CD4-positive, CD25-positive, alpha-beta regulatory T cell (primary cell): ENCODE measurements at regions not wholly inside any gene's neighbourhood (a gene's known extent, or its start where the extent isn't known, plus 50 kb on each side); places are given as distances from the start of the nearest gene placed in this dataset.

Experiments used
- ATAC-seq, 2 donors: fragments of 150-1000 bp; cut with Tn5 transposase; one replicate each; pipeline ENCODE4 v1.10.0; 2021; ENCODE audit warnings: low read depth in 2 of 2, moderate number of reproducible peaks in 2 of 2, moderate library complexity in 1 of 2
- DNase-seq, 3 donors: peaks; one replicate each; pipeline versions ENCODE4 v3.0.0 to v3.0.0-alpha.2; 2012 to 2022; ENCODE audit warnings: mixed read lengths in 1 of 3
- H3K27ac ChIP-seq: one replicate; pipeline ENCODE4 v1.7.0; 2013; ENCODE audit warnings: mild to moderate bottlenecking, low read length; ENCODE audit not compliant: insufficient read depth, poor library complexity, severe bottlenecking
- H3K27me3 ChIP-seq: one replicate; pipeline ENCODE4 v1.7.0; 2013; ENCODE audit warnings: low read length; ENCODE audit not compliant: control insufficient read depth, insufficient read depth
- H3K36me3 ChIP-seq: one replicate; pipeline ENCODE4 v1.7.0; 2013; ENCODE audit warnings: mild to moderate bottlenecking, low read length, moderate library complexity; ENCODE audit not compliant: control insufficient read depth, insufficient read depth
- H3K4me1 ChIP-seq: 2 replicates; pipeline ENCODE4 v1.7.0; 2013; ENCODE audit warnings: mild to moderate bottlenecking, low read length; ENCODE audit not compliant: insufficient read depth, control insufficient read depth, poor library complexity, severe bottlenecking
- H3K4me3 ChIP-seq: one replicate; pipeline ENCODE4 v1.7.0; 2013; ENCODE audit warnings: low read depth, mild to moderate bottlenecking, low read length, moderate library complexity
- H3K9me3 ChIP-seq, 2 experiments: 1 replicate in 1 of 2; 2 replicates in 1 of 2; pipeline ENCODE4 v1.7.0; 2013; ENCODE audit warnings: low read length in 2 of 2, mild to moderate bottlenecking in 1 of 2, moderate library complexity in 1 of 2; ENCODE audit not compliant: control insufficient read depth in 2 of 2
- H3K27ac Mint-ChIP-seq, 3 donors: one replicate each; pipeline ENCODE4 v1.8.0; 2020 to 2022; ENCODE audit warnings: mild to moderate bottlenecking in 3 of 3, mixed read lengths in 3 of 3, moderate library complexity in 2 of 3
- H3K27me3 Mint-ChIP-seq: one replicate; pipeline ENCODE4 v1.8.0; 2022; ENCODE audit warnings: mild to moderate bottlenecking, mixed read lengths
- H3K36me3 Mint-ChIP-seq: one replicate; pipeline ENCODE4 v1.8.0; 2020; ENCODE audit warnings: mixed read lengths
- H3K4me1 Mint-ChIP-seq, 4 donors: one replicate each; pipeline ENCODE4 v1.8.0; 2020 to 2022; ENCODE audit warnings: mixed read lengths in 4 of 4, mild to moderate bottlenecking in 1 of 4
- H3K4me3 Mint-ChIP-seq, 4 donors: one replicate each; pipeline ENCODE4 v1.8.0; 2020 to 2022; ENCODE audit warnings: mild to moderate bottlenecking in 4 of 4, mixed read lengths in 4 of 4, moderate library complexity in 3 of 4
- H3K9me3 Mint-ChIP-seq, 7 donors: one replicate each; pipeline ENCODE4 v1.8.0; 2020 to 2022; ENCODE audit warnings: mixed read lengths in 7 of 7, mild to moderate bottlenecking in 3 of 7, moderate library complexity in 2 of 7

DNA sequence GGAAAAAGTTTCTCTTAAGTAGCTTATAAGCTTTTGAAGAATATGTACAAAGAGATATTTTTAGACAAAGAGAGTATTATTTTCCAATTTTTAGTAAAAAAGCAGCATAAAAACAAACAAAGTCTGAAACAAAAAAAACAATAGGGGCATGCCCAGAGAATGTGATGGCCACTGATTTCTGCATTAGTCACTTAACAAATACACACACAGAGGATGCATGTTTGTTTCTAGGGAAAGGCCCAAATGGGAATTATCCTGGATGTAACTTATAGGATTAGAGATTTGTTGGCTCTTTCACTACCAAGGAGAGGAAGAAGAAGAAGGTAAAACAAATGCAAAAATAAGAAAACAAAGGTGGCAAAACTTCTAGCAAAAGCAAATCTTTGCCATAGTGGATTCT, 95.9 kb upstream of the SCOC start:
- no peak overlapping the region for H3K4me3 ChIP-seq
- H3K9me3 ChIP-seq: no peaks in the 10 kb centered on the region
- Mint-ChIP-seq H3K4me1 (no peaks in the 10 kb centered on the region), H3K4me3 (no peak overlapping the region), H3K27ac (no peak overlapping the region), H3K36me3 (no peaks in the 10 kb centered on the region), H3K9me3 (peaks cover 0 to 1% (median 0%) of the 10 kb centered on the region in 7 donors), H3K27me3 (peaks cover 27% of the 10 kb centered on the region)
- no peaks in the 10 kb centered on the region for H3K27me3 ChIP-seq
- no peak overlapping the region for H3K27ac ChIP-seq
- no peaks in the 10 kb centered on the region for H3K4me1 ChIP-seq
- no peak for DNase-seq
- no peak for ATAC-seq
- H3K36me3 ChIP-seq: no peaks in the 10 kb centered on the region

DNA sequence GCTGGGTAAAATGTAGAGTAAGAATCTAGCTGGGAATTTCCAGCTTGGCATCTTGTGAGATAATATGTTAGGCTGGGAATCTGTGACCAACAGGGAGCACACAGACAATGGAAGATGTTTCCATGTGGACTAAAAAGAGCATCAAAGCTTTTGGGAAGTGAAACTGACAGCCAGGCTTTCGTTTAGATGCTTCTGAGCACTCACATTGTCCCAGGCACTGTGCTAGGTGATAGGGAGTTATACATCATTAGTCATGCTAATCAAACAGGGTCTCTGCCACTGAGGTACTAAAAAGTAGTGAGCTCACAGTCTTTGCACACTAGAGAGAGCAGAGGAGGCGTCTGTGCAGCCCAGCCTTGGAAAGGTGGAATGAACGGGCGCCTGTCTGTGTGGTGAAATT, 101.9 kb upstream of the SCOC start:
- no peak for ATAC-seq
- no peaks in the 10 kb centered on the region for H3K4me1 Mint-ChIP-seq
- peaks cover 0 to 4% (median 0%) of the 10 kb centered on the region in 7 donors for H3K9me3 Mint-ChIP-seq
- H3K27ac ChIP-seq: no peak overlapping the region
- H3K36me3 Mint-ChIP-seq: no peaks in the 10 kb centered on the region
- no peaks in the 10 kb centered on the region for H3K9me3 ChIP-seq
- H3K4me3 ChIP-seq: no peak overlapping the region
- H3K27me3 ChIP-seq: no peaks in the 10 kb centered on the region
- H3K27me3 Mint-ChIP-seq: peaks cover 5% of the 10 kb centered on the region
- no peaks in the 10 kb centered on the region for H3K36me3 ChIP-seq
- no peak overlapping the region for H3K27ac Mint-ChIP-seq
- no peaks in the 10 kb centered on the region for H3K4me1 ChIP-seq
- no peak for DNase-seq
- no peak overlapping the region for H3K4me3 Mint-ChIP-seq

DNA sequence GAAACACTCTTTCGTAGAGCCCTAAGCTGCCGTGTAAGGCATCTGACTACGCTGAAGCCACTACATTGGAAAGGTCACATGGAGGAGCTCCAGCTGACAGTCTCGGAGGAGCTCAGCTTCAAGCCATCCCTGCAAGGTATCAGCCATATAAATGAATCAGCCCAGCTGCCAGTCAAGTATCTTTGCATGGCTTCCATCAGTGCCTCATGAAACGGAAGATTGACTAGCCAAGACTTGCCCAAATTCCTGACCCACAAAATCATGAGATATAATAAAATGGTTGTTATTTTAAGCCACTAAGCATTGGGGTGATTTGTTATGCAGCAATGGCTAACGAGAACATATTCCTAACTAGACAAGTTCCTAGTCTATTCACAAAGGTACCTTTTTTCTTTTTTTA, 104.1 kb upstream of the SCOC start:
- Mint-ChIP-seq H3K9me3 (peaks cover 0 to 4% (median 0%) of the 10 kb centered on the region in 7 donors), H3K27ac (no peak overlapping the region), H3K4me3 (no peak overlapping the region), H3K27me3 (peaks cover 10% of the 10 kb centered on the region), H3K36me3 (no peaks in the 10 kb centered on the region), H3K4me1 (no peaks in the 10 kb centered on the region)
- no peak overlapping the region for H3K4me3 ChIP-seq
- DNase-seq: no peak
- no peak for ATAC-seq
- H3K36me3 ChIP-seq: no peaks in the 10 kb centered on the region
- H3K4me1 ChIP-seq: no peaks in the 10 kb centered on the region
- no peaks in the 10 kb centered on the region for H3K9me3 ChIP-seq
- H3K27ac ChIP-seq: no peak overlapping the region
- H3K27me3 ChIP-seq: peaks cover 4% of the 10 kb centered on the region

DNA sequence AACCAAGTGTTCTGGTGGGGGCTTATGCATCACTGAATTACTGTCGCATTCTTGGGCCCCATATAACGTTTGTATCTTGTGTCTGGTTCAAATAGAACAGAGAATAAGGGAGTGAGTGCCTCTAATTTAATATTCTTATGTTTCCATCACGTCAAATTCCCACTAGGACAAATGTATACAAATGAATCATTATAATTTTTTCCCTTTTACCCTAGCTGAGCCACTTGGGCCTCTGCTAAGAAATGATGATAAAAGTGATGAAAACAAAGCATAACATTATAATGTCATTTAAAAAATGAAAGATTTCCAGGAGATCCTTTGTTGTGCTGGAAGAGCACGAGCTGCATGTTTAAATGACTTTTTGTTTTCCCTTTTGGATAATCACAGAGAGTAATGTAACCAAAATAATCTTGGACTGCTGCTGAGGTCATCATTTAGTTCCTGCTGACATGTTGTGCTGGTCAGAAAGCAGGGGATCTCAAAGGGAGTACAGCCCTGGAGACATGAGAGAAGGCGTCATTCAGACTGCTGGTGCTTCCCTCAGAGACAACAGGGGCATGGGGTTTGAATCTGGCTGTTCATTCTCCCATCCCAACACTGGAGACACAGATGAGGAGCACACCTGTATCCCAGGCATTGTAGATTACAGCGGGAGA, 105.1 kb upstream of the SCOC start:
- no peaks in the 10 kb centered on the region for H3K36me3 Mint-ChIP-seq
- ATAC-seq (no peak), DNase-seq (no peak)
- Histone ChIP-seq H3K27ac (no peak overlapping the region), H3K4me1 (no peaks in the 10 kb centered on the region), H3K36me3 (no peaks in the 10 kb centered on the region), H3K9me3 (no peaks in the 10 kb centered on the region), H3K4me3 (no peak overlapping the region), H3K27me3 (peaks cover 4% of the 10 kb centered on the region)
- peaks cover 0 to 4% (median 0%) of the 10 kb centered on the region in 7 donors for H3K9me3 Mint-ChIP-seq
- H3K27me3 Mint-ChIP-seq: peaks cover 10% of the 10 kb centered on the region
- no peak overlapping the region for H3K4me3 Mint-ChIP-seq
- no peaks in the 10 kb centered on the region for H3K4me1 Mint-ChIP-seq
- no peak overlapping the region for H3K27ac Mint-ChIP-seq

DNA sequence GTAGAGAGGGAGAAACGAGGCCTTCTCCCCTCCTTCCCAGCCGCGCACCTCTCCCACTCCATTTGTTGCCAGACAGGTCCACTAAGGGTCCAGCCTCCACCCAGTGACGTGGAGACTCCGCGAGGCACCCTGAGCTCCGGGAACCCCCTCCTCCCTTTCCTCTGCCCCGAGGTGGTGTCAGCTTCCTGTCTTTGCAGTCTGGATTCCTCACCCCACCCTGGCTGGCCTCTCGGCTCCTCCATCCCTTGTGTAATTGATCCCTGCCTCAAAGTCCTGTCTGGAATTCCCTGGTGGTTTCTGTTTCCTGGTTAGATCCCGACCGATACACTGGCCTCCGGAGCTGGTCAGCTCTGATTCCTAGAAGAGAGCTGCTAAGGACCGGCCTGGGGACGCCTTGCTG, 105.9 kb upstream of the SCOC start:
- DNase-seq (no peak), ATAC-seq (no peak)
- no peaks in the 10 kb centered on the region for H3K9me3 ChIP-seq
- no peaks in the 10 kb centered on the region for H3K4me1 ChIP-seq
- H3K36me3 Mint-ChIP-seq: no peaks in the 10 kb centered on the region
- no peak overlapping the region for H3K27ac Mint-ChIP-seq
- H3K27ac ChIP-seq: no peak overlapping the region
- peaks cover 0 to 4% (median 0%) of the 10 kb centered on the region in 7 donors for H3K9me3 Mint-ChIP-seq
- H3K27me3 ChIP-seq: peaks cover 4% of the 10 kb centered on the region
- H3K36me3 ChIP-seq: no peaks in the 10 kb centered on the region
- H3K4me3 Mint-ChIP-seq: no peak overlapping the region
- H3K4me3 ChIP-seq: no peak overlapping the region
- peaks cover 10% of the 10 kb centered on the region for H3K27me3 Mint-ChIP-seq
- H3K4me1 Mint-ChIP-seq: no peaks in the 10 kb centered on the region

DNA sequence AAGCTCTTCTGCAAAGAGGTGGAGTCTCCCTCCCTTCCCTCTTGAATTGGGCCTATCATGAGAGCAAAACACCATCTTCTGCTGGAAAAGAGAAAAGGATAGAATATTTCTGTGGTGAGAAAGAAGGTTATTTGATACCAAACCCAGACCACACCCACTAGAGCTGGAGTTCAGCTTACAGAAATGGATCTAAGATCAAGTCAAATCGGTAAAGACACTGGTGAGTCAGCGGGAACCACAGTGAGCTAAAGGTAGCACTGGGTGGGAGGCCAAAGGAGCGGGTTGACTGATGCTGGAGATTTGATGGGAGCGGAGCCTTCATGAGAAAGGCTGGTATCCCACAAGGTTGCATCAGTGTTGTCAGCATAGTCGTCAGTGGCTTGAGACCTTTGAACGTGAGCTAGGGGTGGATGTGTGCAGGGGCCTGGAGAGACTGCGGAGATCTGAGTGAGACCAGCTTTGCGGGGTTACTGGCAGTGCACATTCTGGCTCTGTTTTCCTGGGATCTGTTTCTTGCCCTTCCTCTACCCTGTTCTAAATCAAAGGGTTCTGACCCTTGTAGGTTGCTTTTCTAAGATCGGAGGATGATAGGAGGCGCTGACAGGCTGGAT, 106.4 kb upstream of the SCOC start:
- ATAC-seq: no peak
- Mint-ChIP-seq H3K9me3 (peaks cover 0 to 4% (median 0%) of the 10 kb centered on the region in 7 donors), H3K27me3 (peaks cover 10% of the 10 kb centered on the region)

DNA sequence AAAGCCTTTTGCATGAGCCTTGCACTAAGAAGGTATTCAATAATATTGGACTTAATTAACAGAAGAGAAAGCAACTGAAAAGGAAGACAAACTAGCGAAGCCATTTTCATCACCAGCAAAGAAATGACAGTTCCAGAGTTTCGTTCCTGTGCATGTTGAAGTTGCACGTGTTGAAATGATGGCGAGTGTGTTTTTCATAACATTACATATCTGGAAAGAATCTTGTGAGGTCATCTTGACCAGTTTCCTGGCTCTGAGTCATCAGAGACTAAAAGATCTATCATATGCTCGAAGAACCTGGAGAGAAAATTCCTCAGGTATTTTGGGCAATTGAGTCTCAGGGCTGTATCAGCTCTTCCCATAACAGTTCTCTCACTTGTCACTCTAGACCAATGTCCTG, 106.2 kb upstream of the MAML3 start:
- H3K36me3 Mint-ChIP-seq: no peaks in the 10 kb centered on the region
- no peak for ATAC-seq
- peaks cover 12% of the 10 kb centered on the region for H3K27me3 ChIP-seq
- H3K9me3 Mint-ChIP-seq: peaks cover 0 to 1% (median 0%) of the 10 kb centered on the region in 7 donors
- H3K36me3 ChIP-seq: no peaks in the 10 kb centered on the region
- no peak overlapping the region for H3K27ac ChIP-seq
- peaks cover 4% of the 10 kb centered on the region for H3K27me3 Mint-ChIP-seq
- H3K4me1 ChIP-seq: no peaks in the 10 kb centered on the region
- H3K4me3 ChIP-seq: no peak overlapping the region
- no peak overlapping the region for H3K4me3 Mint-ChIP-seq
- H3K4me1 Mint-ChIP-seq: no peaks in the 10 kb centered on the region
- H3K27ac Mint-ChIP-seq: no peak overlapping the region
- DNase-seq: no peak
- no peaks in the 10 kb centered on the region for H3K9me3 ChIP-seq

More for the DNA sequence above, 106.4 kb upstream of the SCOC start:
- Mint-ChIP-seq H3K4me1 (no peaks in the 10 kb centered on the region), H3K27ac (no peak overlapping the region), H3K4me3 (no peak overlapping the region), H3K36me3 (no peaks in the 10 kb centered on the region)
- H3K36me3 ChIP-seq: no peaks in the 10 kb centered on the region
- no peak overlapping the region for H3K4me3 ChIP-seq
- no peak overlapping the region for H3K27ac ChIP-seq
- DNase-seq: no peak
- H3K9me3 ChIP-seq: no peaks in the 10 kb centered on the region
- H3K4me1 ChIP-seq: no peaks in the 10 kb centered on the region
- H3K27me3 ChIP-seq: peaks cover 4% of the 10 kb centered on the region

DNA sequence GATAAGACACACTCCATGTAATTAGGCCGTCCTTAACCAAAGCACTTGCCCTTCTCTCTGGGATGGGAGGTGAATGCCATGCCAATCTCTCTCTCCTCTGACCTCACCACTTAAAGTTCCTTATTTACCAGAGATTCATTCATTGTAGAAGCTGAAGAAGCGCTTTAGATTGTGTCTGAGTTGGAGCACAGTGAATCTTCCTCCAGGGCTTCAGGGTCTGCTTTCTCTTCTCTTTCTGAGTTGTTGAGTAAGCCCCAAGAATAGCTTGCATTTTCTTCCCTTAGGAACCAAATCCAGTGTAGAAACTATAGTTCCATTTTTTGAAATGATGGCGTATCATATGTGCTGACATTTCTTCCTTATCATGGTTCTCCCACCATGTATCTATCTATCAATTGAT, 104.5 kb upstream of the MAML3 start:
- Histone ChIP-seq H3K9me3 (no peaks in the 10 kb centered on the region), H3K27ac (no peak overlapping the region), H3K4me3 (no peak overlapping the region), H3K27me3 (peaks cover 17% of the 10 kb centered on the region), H3K4me1 (no peaks in the 10 kb centered on the region), H3K36me3 (no peaks in the 10 kb centered on the region)
- no peak overlapping the region for H3K27ac Mint-ChIP-seq
- ATAC-seq: no peak
- no peak overlapping the region for H3K4me3 Mint-ChIP-seq
- H3K9me3 Mint-ChIP-seq: peaks cover 0 to 1% (median 0%) of the 10 kb centered on the region in 7 donors
- DNase-seq: no peak
- H3K4me1 Mint-ChIP-seq: peaks cover 0 to 3% (median 0%) of the 10 kb centered on the region in 4 donors
- H3K27me3 Mint-ChIP-seq: peaks cover 14% of the 10 kb centered on the region
- H3K36me3 Mint-ChIP-seq: no peaks in the 10 kb centered on the region
